Uterus (tissue), 3 donors: ENCODE measurements at regions not wholly inside any gene's neighbourhood (a gene's known extent, or its start where the extent isn't known, plus 50 kb on each side); places are given as distances from the start of the nearest gene placed in this dataset.

Experiments used
- DNase-seq, 2 donors: peaks; one replicate each; pipeline ENCODE4 v3.0.0-alpha.2; 2019 to 2020
- H3K27ac ChIP-seq, 2 donors: fragments of 200-600 bp; sonication (generic); 1 replicate in 1 of 2; 2 replicates in 1 of 2; pipeline ENCODE4 v1.5.1; 2016 to 2018
- H3K27me3 ChIP-seq, 2 donors: fragments of 200-600 bp; sonication (generic); one replicate each; pipeline ENCODE4 v1.5.1; 2018 to 2019; ENCODE audit warnings: control low read depth in 1 of 2
- H3K36me3 ChIP-seq, 2 donors: fragments of 200-600 bp; sonication (generic); one replicate each; pipeline ENCODE4 v1.5.1; 2019; ENCODE audit warnings: control low read depth in 1 of 2
- H3K4me1 ChIP-seq, 2 donors: fragments of 200-600 bp; sonication (generic); one replicate each; pipeline ENCODE4 v1.5.1; 2018 to 2019; ENCODE audit warnings: control low read depth in 1 of 2
- H3K4me3 ChIP-seq, 2 donors: fragments of 200-600 bp; sonication (generic); 1 replicate in 1 of 2; 2 replicates in 1 of 2; pipeline ENCODE4 v1.5.1; 2018 to 2019; ENCODE audit warnings: mild to moderate bottlenecking in 1 of 2
- H3K9me3 ChIP-seq, 2 donors: fragments of 200-600 bp; sonication (generic); one replicate each; pipeline ENCODE4 v1.5.1; 2019; ENCODE audit warnings: control low read depth in 1 of 2
- CTCF ChIP-seq, 4 experiments: fragments of 200-600 bp in 2 of 4; fragments of 450-650 bp in 2 of 4; sonication (generic) in 2 of 4; IDR thresholded peaks; one replicate each; pipeline ENCODE4 v1.5.1; 2016 to 2019; ENCODE audit warnings: antibody characterized with exemption in 4 of 4, mild to moderate bottlenecking in 2 of 4, moderate library complexity in 1 of 4
- POLR2A ChIP-seq, 2 donors: fragments of 450-650 bp; IDR thresholded peaks; one replicate each; pipeline ENCODE4 v1.6.1; 2016; ENCODE audit warnings: antibody characterized with exemption in 2 of 2, mild to moderate bottlenecking in 1 of 2, moderate library complexity in 1 of 2
- intact Hi-C: fragments of 100-400 bp; cut with DNase I; formaldehyde crosslinking; loops from one replicate; pipeline ENCODE4 v1.15.1; 2023; ENCODE audit warnings: low total_unique reads
- donor health status: DM: yes; HTN: yes; CAD: no.

- TF ChIP-seq POLR2A (IDR thresholded peaks at IDR 0.05) (no peak), CTCF (IDR thresholded peaks at IDR 0.05) (no peak)
- intact Hi-C loops: no loop called here
Observed at GRCh38 chr7:127513311-127513710, 72.1 kb downstream of the GCC1 start.

GRCh38 chr7:127512663-127513062 is 72.7 kb downstream of the GCC1 start:
- H3K27ac ChIP-seq: no peak overlapping the region
- TF ChIP-seq POLR2A (IDR thresholded peaks at IDR 0.05): no peak
- H3K4me1 ChIP-seq: no peaks in the 10 kb centered on the region
- intact Hi-C loops: no loop called here
- no peaks in the 10 kb centered on the region for H3K9me3 ChIP-seq
- no peaks in the 10 kb centered on the region for H3K27me3 ChIP-seq
- H3K36me3 ChIP-seq: no peaks in the 10 kb centered on the region
- no peak for DNase-seq
- H3K4me3 ChIP-seq: no peak overlapping the region

More at GRCh38 chr7:127513311-127513710, 72.1 kb downstream of the GCC1 start:
- Histone ChIP-seq H3K9me3 (no peaks in the 10 kb centered on the region), H3K4me3 (no peak overlapping the region), H3K36me3 (no peaks in the 10 kb centered on the region), H3K27ac (no peak overlapping the region), H3K27me3 (no peaks in the 10 kb centered on the region), H3K4me1 (no peaks in the 10 kb centered on the region)
- no peak for DNase-seq

GRCh38 chr7:127504715-127505114 is 80.7 kb downstream of the GCC1 start:
- no peak for DNase-seq
- Histone ChIP-seq H3K4me1 (no peaks in the 10 kb centered on the region), H3K27me3 (no peaks in the 10 kb centered on the region), H3K27ac (no peak overlapping the region), H3K36me3 (no peaks in the 10 kb centered on the region), H3K9me3 (no peaks in the 10 kb centered on the region), H3K4me3 (no peak overlapping the region)
- intact Hi-C loops: no loop called here
- TF ChIP-seq POLR2A (IDR thresholded peaks at IDR 0.05) (no peak), CTCF (IDR thresholded peaks at IDR 0.05) (peak in 1 of 4 experiments; percentile 32)

GRCh38 chr7:127501817-127502216 is 83.6 kb downstream of the GCC1 start:
- Histone ChIP-seq H3K27ac (no peak overlapping the region), H3K9me3 (no peaks in the 10 kb centered on the region), H3K4me3 (no peak overlapping the region), H3K4me1 (no peaks in the 10 kb centered on the region), H3K27me3 (no peaks in the 10 kb centered on the region), H3K36me3 (no peaks in the 10 kb centered on the region)
- intact Hi-C loops: no loop called here
- no peak for TF ChIP-seq POLR2A (IDR thresholded peaks at IDR 0.05)
- TF ChIP-seq CTCF (IDR thresholded peaks at IDR 0.05): no peak
- no peak for DNase-seq

GRCh38 chr7:127487381-127487780 is 94.9 kb upstream of the ZNF800 start:
- no peak overlapping the region for H3K4me3 ChIP-seq
- H3K36me3 ChIP-seq: no peaks in the 10 kb centered on the region
- H3K27ac ChIP-seq: no peak overlapping the region
- H3K9me3 ChIP-seq: no peaks in the 10 kb centered on the region
- DNase-seq: no peak
- no peaks in the 10 kb centered on the region for H3K27me3 ChIP-seq
- H3K4me1 ChIP-seq: no peaks in the 10 kb centered on the region
- intact Hi-C loops: no loop called here
- TF ChIP-seq POLR2A (IDR thresholded peaks at IDR 0.05): no peak
- no peak for TF ChIP-seq CTCF (IDR thresholded peaks at IDR 0.05)

GRCh38 chr7:127486654-127487053 is 94.1 kb upstream of the ZNF800 start:
- no peak overlapping the region for H3K27ac ChIP-seq
- no peak overlapping the region for H3K4me3 ChIP-seq
- no peak for DNase-seq
- H3K36me3 ChIP-seq: no peaks in the 10 kb centered on the region
- intact Hi-C loops: no loop called here
- no peaks in the 10 kb centered on the region for H3K4me1 ChIP-seq
- H3K27me3 ChIP-seq: no peaks in the 10 kb centered on the region
- no peaks in the 10 kb centered on the region for H3K9me3 ChIP-seq
- TF ChIP-seq CTCF (IDR thresholded peaks at IDR 0.05) (no peak), POLR2A (IDR thresholded peaks at IDR 0.05) (no peak)
